HUES6 (cell line): ENCODE measurements at regions not wholly inside any gene's neighbourhood (a gene's known extent, or its start where the extent isn't known, plus 50 kb on each side); places are given as distances from the start of the nearest gene placed in this dataset.

Experiments
- H3K27ac ChIP-seq: 2 replicates; pipeline ENCODE4 v1.7.0; 2013; ENCODE audit warnings: low read depth, mild to moderate bottlenecking, low read length, inconsistent platforms
- H3K27me3 ChIP-seq: 2 replicates; pipeline ENCODE4 v1.6.1; 2013; ENCODE audit warnings: low read length; ENCODE audit not compliant: control insufficient read depth, insufficient read depth
- H3K36me3 ChIP-seq: 2 replicates; pipeline ENCODE4 v1.6.1; 2013; ENCODE audit warnings: low read length; ENCODE audit not compliant: control insufficient read depth, insufficient read depth
- H3K4me1 ChIP-seq: 2 replicates; pipeline ENCODE4 v1.6.1; 2013; ENCODE audit warnings: low read length; ENCODE audit not compliant: control insufficient read depth, insufficient read depth
- H3K4me3 ChIP-seq: 2 replicates; pipeline ENCODE4 v1.5.1; 2013; ENCODE audit warnings: low read depth, low read length
- H3K9ac ChIP-seq: one replicate; pipeline ENCODE4 v1.6.1; 2013; ENCODE audit warnings: mild to moderate bottlenecking, low read length
- H3K9me3 ChIP-seq: 2 replicates; pipeline ENCODE4 v1.6.1; 2013; ENCODE audit warnings: low read depth, low read length; ENCODE audit not compliant: control insufficient read depth, insufficient read depth

GRCh38 chr12:24557738-24558137 is 391.2 kb downstream of the BCAT1 start:
- Histone ChIP-seq H3K9me3 (no peaks in the 10 kb centered on the region), H3K9ac (no peak overlapping the region), H3K4me3 (no peak overlapping the region), H3K36me3 (no peaks in the 10 kb centered on the region), H3K27ac (no peak overlapping the region), H3K27me3 (peaks cover 10% of the 10 kb centered on the region; the same call in 1 of the 2 replicates), H3K4me1 (peaks cover 30% of the 10 kb centered on the region)

- Histone ChIP-seq H3K9me3 (no peaks in the 10 kb centered on the region), H3K27me3 (peaks cover 5% of the 10 kb centered on the region; the same call in 1 of the 2 replicates), H3K36me3 (no peaks in the 10 kb centered on the region), H3K9ac (no peak overlapping the region), H3K27ac (no peak overlapping the region), H3K4me3 (no peak overlapping the region), H3K4me1 (peaks cover 26% of the 10 kb centered on the region)
These were observed 393.2 kb downstream of the BCAT1 start for GRCh38 chr12:24555730-24556129.

GRCh38 chr12:24554612-24555295 is 394.1 kb downstream of the BCAT1 start:
- Histone ChIP-seq H3K9ac (no peak overlapping the region), H3K4me3 (no peak overlapping the region), H3K4me1 (peaks cover 22% of the 10 kb centered on the region), H3K27ac (no peak overlapping the region), H3K27me3 (no peaks in the 10 kb centered on the region), H3K36me3 (no peaks in the 10 kb centered on the region), H3K9me3 (no peaks in the 10 kb centered on the region)

GRCh38 chr12:24553259-24553658 is 395.6 kb downstream of the BCAT1 start:
- H3K36me3 ChIP-seq: no peaks in the 10 kb centered on the region
- no peak overlapping the region for H3K4me3 ChIP-seq
- peaks cover 14% of the 10 kb centered on the region for H3K4me1 ChIP-seq
- H3K9ac ChIP-seq: no peak overlapping the region
- no peak overlapping the region for H3K27ac ChIP-seq
- no peaks in the 10 kb centered on the region for H3K9me3 ChIP-seq
- H3K27me3 ChIP-seq: no peaks in the 10 kb centered on the region

- peaks cover 10% of the 10 kb centered on the region for H3K4me1 ChIP-seq
- H3K27ac ChIP-seq: no peak overlapping the region
- no peaks in the 10 kb centered on the region for H3K36me3 ChIP-seq
- H3K4me3 ChIP-seq: no peak overlapping the region
- H3K9me3 ChIP-seq: no peaks in the 10 kb centered on the region
- no peaks in the 10 kb centered on the region for H3K27me3 ChIP-seq
- H3K9ac ChIP-seq: no peak overlapping the region
These were observed 397.6 kb downstream of the BCAT1 start for GRCh38 chr12:24551163-24551786.

- Histone ChIP-seq H3K27me3 (no peaks in the 10 kb centered on the region), H3K27ac (no peak overlapping the region), H3K9ac (no peak overlapping the region), H3K36me3 (no peaks in the 10 kb centered on the region), H3K4me1 (peaks cover 10% of the 10 kb centered on the region), H3K4me3 (no peak overlapping the region), H3K9me3 (no peaks in the 10 kb centered on the region)
These were observed 398.3 kb downstream of the BCAT1 start for GRCh38 chr12:24550609-24551008.

GRCh38 chr12:24546661-24547060 is 402.2 kb downstream of the BCAT1 start:
- Histone ChIP-seq H3K4me1 (peaks cover 6% of the 10 kb centered on the region), H3K9ac (no peak overlapping the region), H3K36me3 (no peaks in the 10 kb centered on the region), H3K4me3 (no peak overlapping the region), H3K9me3 (no peaks in the 10 kb centered on the region), H3K27me3 (no peaks in the 10 kb centered on the region), H3K27ac (no peak overlapping the region)

GRCh38 chr12:24546084-24546483 is 402.8 kb downstream of the BCAT1 start:
- H3K27ac ChIP-seq: no peak overlapping the region
- H3K27me3 ChIP-seq: no peaks in the 10 kb centered on the region
- H3K9me3 ChIP-seq: no peaks in the 10 kb centered on the region
- no peak overlapping the region for H3K4me3 ChIP-seq
- no peaks in the 10 kb centered on the region for H3K36me3 ChIP-seq
- H3K9ac ChIP-seq: no peak overlapping the region
- peaks cover 6% of the 10 kb centered on the region for H3K4me1 ChIP-seq

GRCh38 chr12:24544368-24544767 is 404.5 kb downstream of the BCAT1 start:
- no peak overlapping the region for H3K27ac ChIP-seq
- 0 out of 2 replicates have a peak, but pooled peaks cover 5% of the 10 kb centered on the region for H3K4me1 ChIP-seq
- no peaks in the 10 kb centered on the region for H3K27me3 ChIP-seq
- no peak overlapping the region for H3K9ac ChIP-seq
- no peaks in the 10 kb centered on the region for H3K36me3 ChIP-seq
- H3K4me3 ChIP-seq: no peak overlapping the region
- H3K9me3 ChIP-seq: no peaks in the 10 kb centered on the region

- no peak overlapping the region for H3K4me3 ChIP-seq
- no peak overlapping the region for H3K27ac ChIP-seq
- H3K9ac ChIP-seq: no peak overlapping the region
- 0 out of 2 replicates have a peak, but pooled peaks cover 5% of the 10 kb centered on the region for H3K4me1 ChIP-seq
- H3K27me3 ChIP-seq: no peaks in the 10 kb centered on the region
- H3K9me3 ChIP-seq: no peaks in the 10 kb centered on the region
- no peaks in the 10 kb centered on the region for H3K36me3 ChIP-seq
These were observed 407.6 kb downstream of the BCAT1 start for GRCh38 chr12:24541193-24541871.

- no peaks in the 10 kb centered on the region for H3K27me3 ChIP-seq
- no peaks in the 10 kb centered on the region for H3K9me3 ChIP-seq
- H3K4me1 ChIP-seq: peaks cover 14% of the 10 kb centered on the region
- H3K4me3 ChIP-seq: no peak overlapping the region
- no peak overlapping the region for H3K9ac ChIP-seq
- no peaks in the 10 kb centered on the region for H3K36me3 ChIP-seq
- H3K27ac ChIP-seq: no peak overlapping the region
These were observed 409.3 kb downstream of the BCAT1 start for GRCh38 chr12:24539646-24540045.
